GM23338 (cell line): ENCODE measurements at regions not wholly inside any gene's neighbourhood (a gene's known extent, or its start where the extent isn't known, plus 50 kb on each side); places are given as distances from the start of the nearest gene placed in this dataset.

ENCODE experiments used
- ATAC-seq: fragments of 200-7000 bp; cut with Tn5 transposase; 3 replicates; pipeline ENCODE4 v1.9.1; 2020
- DNase-seq: peaks from one replicate; pipeline ENCODE4 v3.0.0-alpha.2; 2015; ENCODE audit warnings: low spot score
- H2AFZ ChIP-seq: fragments of 200-600 bp; sonication (generic); 2 replicates; pipeline ENCODE4 v1.8.0; 2016; ENCODE audit warnings: antibody characterized with exemption, mild to moderate bottlenecking, moderate library complexity
- H3F3A ChIP-seq: fragments of 200-600 bp; sonication (generic); replicated peaks from 2 replicates; pipeline ENCODE4 v1.8.0; 2017; ENCODE audit warnings: antibody characterized with exemption, mixed run types, low read depth
- H3K27ac ChIP-seq: fragments of 200-600 bp; sonication (generic); 2 replicates; pipeline ENCODE4 v1.6.1; 2016; ENCODE audit warnings: low read depth
- H3K27me3 ChIP-seq: fragments of 200-600 bp; sonication (generic); 2 replicates; pipeline ENCODE4 v1.8.0; 2016; ENCODE audit warnings: mild to moderate bottlenecking, mixed run types, moderate library complexity; ENCODE audit not compliant: insufficient read depth
- H3K36me3 ChIP-seq: fragments of 200-600 bp; sonication (generic); 2 replicates; pipeline ENCODE4 v1.8.0; 2016; ENCODE audit warnings: mild to moderate bottlenecking; ENCODE audit not compliant: insufficient read depth
- H3K4me1 ChIP-seq: fragments of 200-600 bp; sonication (generic); 2 replicates; pipeline ENCODE4 v1.8.0; 2016; ENCODE audit warnings: mild to moderate bottlenecking, moderate library complexity; ENCODE audit not compliant: insufficient read depth
- H3K4me2 ChIP-seq: fragments of 200-600 bp; sonication (generic); 2 replicates; pipeline ENCODE4 v1.7.1; 2017; ENCODE audit warnings: mixed run types
- H3K4me3 ChIP-seq: fragments of 200-600 bp; sonication (generic); 2 replicates; pipeline ENCODE4 v1.6.1; 2016; ENCODE audit warnings: mixed run types
- H3K79me2 ChIP-seq: fragments of 200-600 bp; sonication (generic); replicated peaks from 2 replicates; pipeline ENCODE4 v1.8.0; 2017; ENCODE audit warnings: mild to moderate bottlenecking; ENCODE audit not compliant: insufficient read depth
- H3K9me2 ChIP-seq: fragments of 200-600 bp; sonication (generic); 2 replicates; pipeline ENCODE4 v1.8.0; 2017; ENCODE audit not compliant: insufficient read depth
- H4K20me1 ChIP-seq: fragments of 200-600 bp; sonication (generic); replicated peaks from 2 replicates; pipeline ENCODE4 v1.8.0; 2017; ENCODE audit warnings: mild to moderate bottlenecking; ENCODE audit not compliant: insufficient read depth
- H3K27ac Mint-ChIP-seq: 2 replicates; pipeline ENCODE4 v1.8.0; 2020; ENCODE audit warnings: inconsistent platforms, mild to moderate bottlenecking, moderate library complexity, mixed read lengths
- H3K27me3 Mint-ChIP-seq: 3 replicates; pipeline ENCODE4 v1.8.0; 2022; ENCODE audit warnings: low read depth, mild to moderate bottlenecking, moderate library complexity, mixed read lengths, inconsistent platforms; ENCODE audit not compliant: insufficient read depth, poor library complexity
- H3K36me3 Mint-ChIP-seq: 3 replicates; pipeline ENCODE4 v1.8.0; 2021; ENCODE audit warnings: low read depth, mild to moderate bottlenecking, inconsistent platforms, moderate library complexity, mixed read lengths
- H3K4me1 Mint-ChIP-seq: 3 replicates; pipeline ENCODE4 v1.8.0; 2020; ENCODE audit warnings: mild to moderate bottlenecking, inconsistent platforms, mixed read lengths
- H3K4me3 Mint-ChIP-seq: 3 replicates; pipeline ENCODE4 v1.8.0; 2021; ENCODE audit warnings: moderate library complexity, mild to moderate bottlenecking, inconsistent platforms, mixed read lengths
- H3K9me3 Mint-ChIP-seq: 3 replicates; pipeline ENCODE4 v1.8.0; 2020; ENCODE audit warnings: moderate library complexity, mild to moderate bottlenecking, inconsistent platforms, mixed read lengths
- CREB1 ChIP-seq: fragments of 250-450 bp; sonication (Bioruptor Pico); IDR thresholded peaks from 2 replicates; pipeline ENCODE4 v1.5.0; 2020; ENCODE audit warnings: low read depth, mild to moderate bottlenecking, moderate library complexity
- CTCF ChIP-seq, 2 experiments: fragments of 200-600 bp in 1 of 2; sonication (generic) in 1 of 2; conservative IDR thresholded peaks; 2 replicates each; pipeline versions ENCODE4 v1.5.1 to v1.6.1; 2016 to 2017; ENCODE audit warnings: antibody characterized with exemption in 2 of 2, low read depth in 2 of 2, mild to moderate bottlenecking in 2 of 2, moderate library complexity in 1 of 2
- ETS1 ChIP-seq: IDR thresholded peaks from 2 replicates; pipeline ENCODE4 v1.6.1; 2016; ENCODE audit warnings: antibody characterized with exemption
- EZH2 ChIP-seq: fragments of 200-600 bp; sonication (generic); IDR thresholded peaks from one replicate; pipeline ENCODE4 v1.8.0; 2017; ENCODE audit warnings: antibody characterized with exemption, mild to moderate bottlenecking, low read depth; ENCODE audit not compliant: unreplicated experiment
- EZH2phosphoT487 ChIP-seq: fragments of 200-600 bp; sonication (generic); IDR thresholded peaks from one replicate; pipeline ENCODE4 v1.8.1; 2018; ENCODE audit warnings: antibody characterized with exemption; ENCODE audit not compliant: unreplicated experiment
- JUNB ChIP-seq: IDR thresholded peaks from one replicate; pipeline ENCODE4 v1.6.1; 2016; ENCODE audit warnings: antibody characterized with exemption; ENCODE audit not compliant: unreplicated experiment
- NANOG ChIP-seq: IDR thresholded peaks from 2 replicates; pipeline ENCODE4 v1.6.1; 2016; ENCODE audit warnings: antibody characterized with exemption, borderline replicate concordance
- POLR2AphosphoS5 ChIP-seq: IDR thresholded peaks from 2 replicates; pipeline ENCODE4 v1.6.1; 2016; ENCODE audit warnings: antibody characterized with exemption, low read depth
- STAT1 ChIP-seq: IDR thresholded peaks from one replicate; pipeline ENCODE4 v1.6.1; 2016; ENCODE audit warnings: antibody characterized with exemption; ENCODE audit not compliant: unreplicated experiment
- ZNF331 ChIP-seq: fragments of 250-450 bp; sonication (Bioruptor Pico); IDR thresholded peaks from 2 replicates; pipeline ENCODE4 v1.5.0; 2020; ENCODE audit warnings: low read depth, mild to moderate bottlenecking, moderate library complexity
- ZNF462 ChIP-seq: fragments of 250-450 bp; sonication (Bioruptor Pico); IDR thresholded peaks from 2 replicates; pipeline ENCODE4 v1.5.0; 2020; ENCODE audit warnings: mild to moderate bottlenecking, moderate library complexity
- TF ChIP-seq, protein P1 (sequence below): IDR thresholded peaks from one replicate; pipeline ENCODE4 v1.6.1; 2018; ENCODE audit warnings: antibody characterized with exemption; ENCODE audit not compliant: unreplicated experiment

DNA sequence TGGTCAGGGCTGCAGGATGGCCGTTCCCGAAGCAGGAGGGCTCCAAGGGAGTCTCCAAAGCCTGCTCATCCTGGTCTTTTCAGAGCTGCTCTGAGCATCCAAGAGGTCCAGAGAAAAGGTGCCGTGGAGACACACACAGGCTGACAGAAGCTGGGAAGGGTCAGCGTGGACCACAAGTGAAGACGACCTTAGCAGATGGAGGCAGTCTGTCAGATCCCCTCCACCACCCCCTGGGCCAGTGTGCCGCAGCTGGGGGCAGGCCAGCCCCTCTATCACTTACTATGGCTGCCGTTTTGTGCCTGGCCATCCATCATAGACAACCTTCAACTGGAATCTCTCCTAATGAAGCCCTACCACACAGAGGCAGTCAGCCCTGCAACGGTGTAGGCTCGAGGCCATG lies 335.1 kb upstream of the RGMA start:
- Mint-ChIP-seq H3K9me3 (peaks cover 5% of the 10 kb centered on the region), H3K36me3 (peaks cover 3% of the 10 kb centered on the region; the same call in 2 of the 3 replicates)
- H3F3A ChIP-seq = no peaks in the 10 kb centered on the region

More for the DNA sequence above, 335.1 kb upstream of the RGMA start:
- no peak for DNase-seq
- H3K27ac ChIP-seq = no peak overlapping the region
- ATAC-seq = no peak
- no peaks in the 10 kb centered on the region for H3K27me3 ChIP-seq
- no peaks in the 10 kb centered on the region for H3K4me1 ChIP-seq
- no peak overlapping the region for H2AFZ ChIP-seq
- H3K9me2 ChIP-seq = peaks cover 18% of the 10 kb centered on the region; the same call in 1 of the 2 replicates
- H3K4me2 ChIP-seq = no peak overlapping the region
- no peaks in the 10 kb centered on the region for H3K79me2 ChIP-seq
- Mint-ChIP-seq H3K27me3 (peaks cover 5% of the 10 kb centered on the region), H3K4me3 (no peak overlapping the region), H3K4me1 (peaks cover 9% of the 10 kb centered on the region; the same call in 2 of the 3 replicates), H3K27ac (no peak overlapping the region)
- H3K36me3 ChIP-seq = no peaks in the 10 kb centered on the region
- no peak overlapping the region for H3K4me3 ChIP-seq
- TF ChIP-seq POLR2AphosphoS5 (no peak), ZNF331 (CRISPR knock-in tag) (no peak), ETS1 (no peak), STAT1 (no peak), EZH2 (no peak), EZH2phosphoT487 (no peak), JUNB (no peak), CREB1 (CRISPR knock-in tag) (no peak), CTCF (conservative IDR thresholded peaks at IDR 0.05; ENCODE audit: low read depth in 2 of 2) (no peak), NANOG (no peak), ZNF462 (CRISPR knock-in tag) (no peak)
- TF ChIP-seq, protein P1, sequence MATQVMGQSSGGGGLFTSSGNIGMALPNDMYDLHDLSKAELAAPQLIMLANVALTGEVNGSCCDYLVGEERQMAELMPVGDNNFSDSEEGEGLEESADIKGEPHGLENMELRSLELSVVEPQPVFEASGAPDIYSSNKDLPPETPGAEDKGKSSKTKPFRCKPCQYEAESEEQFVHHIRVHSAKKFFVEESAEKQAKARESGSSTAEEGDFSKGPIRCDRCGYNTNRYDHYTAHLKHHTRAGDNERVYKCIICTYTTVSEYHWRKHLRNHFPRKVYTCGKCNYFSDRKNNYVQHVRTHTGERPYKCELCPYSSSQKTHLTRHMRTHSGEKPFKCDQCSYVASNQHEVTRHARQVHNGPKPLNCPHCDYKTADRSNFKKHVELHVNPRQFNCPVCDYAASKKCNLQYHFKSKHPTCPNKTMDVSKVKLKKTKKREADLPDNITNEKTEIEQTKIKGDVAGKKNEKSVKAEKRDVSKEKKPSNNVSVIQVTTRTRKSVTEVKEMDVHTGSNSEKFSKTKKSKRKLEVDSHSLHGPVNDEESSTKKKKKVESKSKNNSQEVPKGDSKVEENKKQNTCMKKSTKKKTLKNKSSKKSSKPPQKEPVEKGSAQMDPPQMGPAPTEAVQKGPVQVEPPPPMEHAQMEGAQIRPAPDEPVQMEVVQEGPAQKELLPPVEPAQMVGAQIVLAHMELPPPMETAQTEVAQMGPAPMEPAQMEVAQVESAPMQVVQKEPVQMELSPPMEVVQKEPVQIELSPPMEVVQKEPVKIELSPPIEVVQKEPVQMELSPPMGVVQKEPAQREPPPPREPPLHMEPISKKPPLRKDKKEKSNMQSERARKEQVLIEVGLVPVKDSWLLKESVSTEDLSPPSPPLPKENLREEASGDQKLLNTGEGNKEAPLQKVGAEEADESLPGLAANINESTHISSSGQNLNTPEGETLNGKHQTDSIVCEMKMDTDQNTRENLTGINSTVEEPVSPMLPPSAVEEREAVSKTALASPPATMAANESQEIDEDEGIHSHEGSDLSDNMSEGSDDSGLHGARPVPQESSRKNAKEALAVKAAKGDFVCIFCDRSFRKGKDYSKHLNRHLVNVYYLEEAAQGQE = no peak
- H4K20me1 ChIP-seq = no peaks in the 10 kb centered on the region
